ENCODE measurements at regions not wholly inside any gene's neighbourhood (a gene's known extent, or its start where the extent isn't known, plus 50 kb on each side); places are given as distances from the start of the nearest gene placed in this dataset.

DNA sequence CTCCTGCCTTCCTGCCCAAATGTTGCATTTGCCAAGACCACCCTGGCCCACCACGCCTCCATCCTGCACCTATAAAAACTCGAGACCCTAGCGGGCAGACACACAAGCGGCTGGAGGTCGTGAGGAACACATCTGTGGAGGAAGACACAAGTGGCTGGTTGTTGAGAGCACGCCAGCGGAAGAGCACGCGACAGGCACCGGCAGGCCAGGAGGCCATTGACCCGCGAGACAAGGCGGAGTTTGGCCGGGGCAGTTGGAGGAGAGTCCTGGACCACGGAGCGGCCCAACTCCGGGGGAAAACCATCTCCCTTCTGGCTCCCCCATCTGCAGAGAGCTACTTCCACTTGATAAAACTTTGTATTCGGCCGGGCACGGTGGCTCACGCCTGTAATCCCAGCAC is 115.2 kb upstream of the AGA start:
- Mint-ChIP-seq H3K27me3 (ENCODE audit: unreplicated experiment) (no peaks in the 10 kb centered on the region), H3K4me3 (ENCODE audit: unreplicated experiment) (no peak overlapping the region), H3K4me1 (ENCODE audit: unreplicated experiment) (peaks cover 1% of the 10 kb centered on the region), H3K27ac (ENCODE audit: unreplicated experiment) (no peak overlapping the region), H3K9me3 (ENCODE audit: unreplicated experiment) (no peaks in the 10 kb centered on the region), H3K36me3 (ENCODE audit: unreplicated experiment) (no peaks in the 10 kb centered on the region)
- TF ChIP-seq, protein P1, sequence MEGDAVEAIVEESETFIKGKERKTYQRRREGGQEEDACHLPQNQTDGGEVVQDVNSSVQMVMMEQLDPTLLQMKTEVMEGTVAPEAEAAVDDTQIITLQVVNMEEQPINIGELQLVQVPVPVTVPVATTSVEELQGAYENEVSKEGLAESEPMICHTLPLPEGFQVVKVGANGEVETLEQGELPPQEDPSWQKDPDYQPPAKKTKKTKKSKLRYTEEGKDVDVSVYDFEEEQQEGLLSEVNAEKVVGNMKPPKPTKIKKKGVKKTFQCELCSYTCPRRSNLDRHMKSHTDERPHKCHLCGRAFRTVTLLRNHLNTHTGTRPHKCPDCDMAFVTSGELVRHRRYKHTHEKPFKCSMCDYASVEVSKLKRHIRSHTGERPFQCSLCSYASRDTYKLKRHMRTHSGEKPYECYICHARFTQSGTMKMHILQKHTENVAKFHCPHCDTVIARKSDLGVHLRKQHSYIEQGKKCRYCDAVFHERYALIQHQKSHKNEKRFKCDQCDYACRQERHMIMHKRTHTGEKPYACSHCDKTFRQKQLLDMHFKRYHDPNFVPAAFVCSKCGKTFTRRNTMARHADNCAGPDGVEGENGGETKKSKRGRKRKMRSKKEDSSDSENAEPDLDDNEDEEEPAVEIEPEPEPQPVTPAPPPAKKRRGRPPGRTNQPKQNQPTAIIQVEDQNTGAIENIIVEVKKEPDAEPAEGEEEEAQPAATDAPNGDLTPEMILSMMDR (IDR thresholded peaks at IDR 0.05) = no peak
- no peak for DNase-seq (ENCODE audit: extremely low spot score, unreplicated experiment)

DNA sequence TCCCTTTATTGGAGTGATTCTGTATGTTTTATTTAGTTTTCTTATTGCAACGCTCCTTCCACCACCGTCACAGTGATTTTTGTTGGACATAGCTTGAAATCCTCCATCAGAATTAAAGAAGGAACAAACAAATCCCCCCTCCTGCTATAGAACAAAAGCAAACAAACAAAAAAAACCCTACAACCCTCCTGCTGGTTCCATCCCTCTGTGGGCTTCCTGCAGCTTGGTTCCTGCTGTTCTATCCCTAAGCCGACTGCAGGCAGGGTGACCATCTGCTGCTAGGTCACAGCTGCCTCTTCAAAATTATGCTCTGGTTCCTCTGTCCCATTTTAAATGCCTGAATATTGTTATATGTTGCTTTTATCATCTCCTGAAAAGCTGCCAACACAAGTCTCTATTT is 116.8 kb upstream of the AGA start:
- H3K4me1 Mint-ChIP-seq (ENCODE audit: unreplicated experiment) = peaks cover 1% of the 10 kb centered on the region
- DNase-seq (ENCODE audit: extremely low spot score, unreplicated experiment) = no peak
- H3K9me3 Mint-ChIP-seq (ENCODE audit: unreplicated experiment) = no peaks in the 10 kb centered on the region
- H3K27ac Mint-ChIP-seq (ENCODE audit: unreplicated experiment) = no peak overlapping the region
- TF ChIP-seq, protein P1 (IDR thresholded peaks at IDR 0.05) = no peak
- no peaks in the 10 kb centered on the region for H3K36me3 Mint-ChIP-seq (ENCODE audit: unreplicated experiment)
- no peaks in the 10 kb centered on the region for H3K27me3 Mint-ChIP-seq (ENCODE audit: unreplicated experiment)
- no peak overlapping the region for H3K4me3 Mint-ChIP-seq (ENCODE audit: unreplicated experiment)

DNA sequence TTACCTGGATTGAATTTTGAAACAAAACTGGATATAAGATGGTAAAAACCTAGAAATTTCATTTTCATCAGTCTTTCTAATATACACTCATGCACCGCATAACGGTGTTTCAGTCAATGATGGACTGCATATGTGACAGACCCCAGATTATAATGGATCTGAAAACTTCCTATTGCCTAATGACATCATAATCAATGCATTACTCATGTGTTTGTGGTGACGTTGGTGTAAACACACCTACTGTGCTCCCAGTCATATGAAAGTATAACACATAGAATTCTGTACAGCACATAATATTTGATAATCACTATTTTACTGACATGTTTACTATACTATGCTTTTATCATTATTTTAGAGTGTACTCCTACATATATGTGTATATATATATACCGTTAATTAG is 119.9 kb upstream of the AGA start:
- Mint-ChIP-seq H3K4me3 (ENCODE audit: unreplicated experiment) (no peak overlapping the region), H3K27me3 (ENCODE audit: unreplicated experiment) (no peaks in the 10 kb centered on the region), H3K9me3 (ENCODE audit: unreplicated experiment) (no peaks in the 10 kb centered on the region), H3K36me3 (ENCODE audit: unreplicated experiment) (no peaks in the 10 kb centered on the region), H3K27ac (ENCODE audit: unreplicated experiment) (no peak overlapping the region), H3K4me1 (ENCODE audit: unreplicated experiment) (peaks cover 1% of the 10 kb centered on the region)
- TF ChIP-seq, protein P1 (IDR thresholded peaks at IDR 0.05) = no peak
- DNase-seq (ENCODE audit: extremely low spot score, unreplicated experiment) = no peak

DNA sequence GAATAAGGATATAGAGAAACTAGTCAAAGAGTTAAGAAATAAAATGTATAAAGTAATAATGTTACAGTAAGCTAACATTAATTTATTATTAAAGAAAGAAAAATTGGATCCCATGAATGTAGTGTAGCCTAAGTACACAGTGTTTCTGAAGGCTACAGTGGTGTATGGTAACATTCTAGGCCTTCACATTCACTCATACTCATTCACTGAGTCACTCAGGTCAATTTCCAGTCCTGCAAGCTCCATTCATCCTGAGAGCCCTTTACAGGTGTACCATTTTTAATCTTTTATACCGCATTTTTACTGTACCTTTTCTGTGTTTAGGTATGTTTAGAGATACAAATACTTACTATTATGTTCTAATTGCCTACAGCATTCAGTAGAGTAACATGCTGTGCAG is 120.6 kb upstream of the AGA start:
- Mint-ChIP-seq H3K9me3 (ENCODE audit: unreplicated experiment) (no peaks in the 10 kb centered on the region), H3K27ac (ENCODE audit: unreplicated experiment) (no peak overlapping the region), H3K4me1 (ENCODE audit: unreplicated experiment) (peaks cover 1% of the 10 kb centered on the region), H3K36me3 (ENCODE audit: unreplicated experiment) (no peaks in the 10 kb centered on the region), H3K4me3 (ENCODE audit: unreplicated experiment) (no peak overlapping the region), H3K27me3 (ENCODE audit: unreplicated experiment) (no peaks in the 10 kb centered on the region)
- no peak for DNase-seq (ENCODE audit: extremely low spot score, unreplicated experiment)
- TF ChIP-seq, protein P1 (IDR thresholded peaks at IDR 0.05) = no peak

DNA sequence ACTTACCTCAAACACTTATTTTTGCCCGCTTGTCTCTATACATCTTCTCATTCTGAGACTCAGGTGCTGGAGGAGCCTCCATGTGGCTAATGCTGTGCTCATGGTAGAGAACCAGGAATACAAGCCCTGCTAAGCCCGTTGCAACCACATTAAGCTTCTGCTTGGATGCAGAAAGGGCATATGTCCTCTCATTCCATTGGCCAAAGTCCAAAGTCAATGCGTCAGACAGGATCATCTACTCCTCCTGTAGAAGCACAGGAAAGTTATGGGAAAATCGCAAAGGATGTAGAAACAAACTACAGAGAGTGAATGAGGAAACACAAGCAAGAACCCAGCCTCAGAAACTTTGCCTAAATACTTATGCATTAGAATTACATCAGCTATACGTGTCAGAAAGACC is 124.5 kb upstream of the AGA start:
- Mint-ChIP-seq H3K27me3 (ENCODE audit: unreplicated experiment) (no peaks in the 10 kb centered on the region), H3K9me3 (ENCODE audit: unreplicated experiment) (no peaks in the 10 kb centered on the region), H3K27ac (ENCODE audit: unreplicated experiment) (no peak overlapping the region), H3K4me3 (ENCODE audit: unreplicated experiment) (no peak overlapping the region), H3K4me1 (ENCODE audit: unreplicated experiment) (no peaks in the 10 kb centered on the region), H3K36me3 (ENCODE audit: unreplicated experiment) (no peaks in the 10 kb centered on the region)
- TF ChIP-seq, protein P1 (IDR thresholded peaks at IDR 0.05) = no peak
- DNase-seq (ENCODE audit: extremely low spot score, unreplicated experiment) = no peak

Measured in osteocyte (in vitro differentiated cells).